K562 (cell line): ENCODE measurements at regions not wholly inside any gene's neighbourhood (a gene's known extent, or its start where the extent isn't known, plus 50 kb on each side); places are given as distances from the start of the nearest gene placed in this dataset.

ENCODE experiments used
- ATAC-seq: fragments of 200-7000 bp; cut with Tn5 transposase; 3 replicates; pipeline ENCODE4 v1.9.1; 2020; ENCODE audit warnings: moderate library complexity
- BruUV-seq: library from RNA; stranded (reverse); fragments of 400-500 nt; replicated peaks from 2 replicates; lab custom pipeline; 2021; lab: Mats Ljungman, UMichigan
- CTCF ChIA-PET: fragments of 300-600 bp; formaldehyde crosslinking; extraction: SDS; loops from one replicate; lab custom pipeline; 2021; ENCODE audit warnings: low intra/inter-chr PET ratio; lab: Yijun Ruan, JAX
- POLR2A ChIA-PET: fragments of 300-600, 350-650 bp; sonication (Branson Sonifier 250); formaldehyde crosslinking; extraction: SDS; loops from one replicate; lab custom pipeline; 2021; ENCODE audit warnings: antibody characterized with exemption, inconsistent platforms; lab: Yijun Ruan, JAX
- DNase-seq, 4 experiments: peaks; one replicate each; pipeline versions ENCODE4 v3.0.0 to v3.0.0-alpha.2; 2011 to 2018; ENCODE audit warnings: low spot score in 3 of 4, mixed read lengths in 3 of 4; ENCODE audit errors: extremely low read depth in 1 of 4
- FAIRE-seq: peaks from 2 replicates; lab custom pipeline; 2011; peaks lifted over from hg19 to GRCh38; lab: Jason Lieb, UNC
- H2AFZ ChIP-seq: 2 replicates; pipeline ENCODE4 v1.6.0; 2011; ENCODE audit warnings: low read depth, low read length, control low read depth, inconsistent platforms
- H3K27ac ChIP-seq: fragments of 200-600 bp; 3 replicates; pipeline ENCODE4 v1.8.0; 2011; ENCODE audit warnings: low read depth, mild to moderate bottlenecking, control low read depth, inconsistent platforms, low read length, moderate library complexity, mixed read lengths; ENCODE audit errors: extremely low read depth
- H3K27me3 ChIP-seq, 2 experiments: fragments of 300-600 bp in 1 of 2; 2 replicates in 1 of 2; 3 replicates in 1 of 2; pipeline versions ENCODE4 v1.6.0 to v1.8.0; 2011; ENCODE audit warnings: inconsistent platforms in 2 of 2, low read length in 2 of 2, mild to moderate bottlenecking in 1 of 2, mixed read lengths in 1 of 2, moderate library complexity in 1 of 2; ENCODE audit not compliant: control insufficient read depth in 2 of 2, insufficient read depth in 2 of 2
- H3K36me3 ChIP-seq: fragments of 300-600 bp; 3 replicates; pipeline ENCODE4 v1.8.0; 2011; ENCODE audit warnings: mild to moderate bottlenecking, low read length, inconsistent platforms; ENCODE audit not compliant: control insufficient read depth, insufficient read depth
- H3K4me1 ChIP-seq, 2 experiments: fragments of 200-600 bp in 1 of 2; replicated peaks in 1 of 2; 2 replicates in 1 of 2; 3 replicates in 1 of 2; pipeline versions ENCODE4 v1.5.1 to v1.8.0; 2011; ENCODE audit warnings: inconsistent platforms in 2 of 2, low read length in 2 of 2, mild to moderate bottlenecking in 1 of 2, mixed read lengths in 1 of 2, moderate library complexity in 1 of 2; ENCODE audit not compliant: control insufficient read depth in 2 of 2, insufficient read depth in 2 of 2
- H3K4me2 ChIP-seq: 2 replicates; pipeline ENCODE4 v1.6.1; 2011; ENCODE audit warnings: low read length, control low read depth, inconsistent platforms, mixed read lengths; ENCODE audit not compliant: insufficient read depth
- H3K4me3 ChIP-seq: fragments of 200-600 bp; sonication (generic), shearing (Covaris generic); 2 replicates; pipeline ENCODE4 v1.5.1; 2016; ENCODE audit warnings: control low read depth, inconsistent platforms
- H3K79me2 ChIP-seq: fragments of 200-600 bp; 3 replicates; pipeline ENCODE4 v1.8.0; 2011; ENCODE audit warnings: low read length, inconsistent platforms; ENCODE audit not compliant: control insufficient read depth, insufficient read depth
- H3K9ac ChIP-seq, 2 experiments: 2 replicates each; pipeline versions ENCODE4 v1.6.0 to v1.6.1; 2011; ENCODE audit warnings: low read depth in 2 of 2, low read length in 2 of 2, control low read depth in 1 of 2, inconsistent platforms in 1 of 2, mild to moderate bottlenecking in 1 of 2, mixed read lengths in 1 of 2; ENCODE audit not compliant: insufficient read depth in 1 of 2
- H3K9me1 ChIP-seq: one replicate; pipeline ENCODE4 v1.6.0; 2011; ENCODE audit warnings: inconsistent platforms, mild to moderate bottlenecking, low read length, moderate library complexity; ENCODE audit not compliant: control insufficient read depth, insufficient read depth
- H3K9me3 ChIP-seq: replicated peaks from 2 replicates; pipeline ENCODE4 v1.5.1; 2011; ENCODE audit warnings: low read depth, low read length, inconsistent platforms; ENCODE audit not compliant: control insufficient read depth, insufficient read depth
- H4K20me1 ChIP-seq: replicated peaks from 2 replicates; pipeline ENCODE4 v1.6.1; 2011; ENCODE audit warnings: low read length, inconsistent platforms, mixed read lengths; ENCODE audit not compliant: control insufficient read depth, insufficient read depth
- ADNP ChIP-seq: fragments of 200-800 bp; sonication (Bioruptor generic); IDR thresholded peaks from 2 replicates; pipeline ENCODE4 v1.6.1; 2016; ENCODE audit warnings: missing genetic modification characterization, missing compliant biosample characterization
- BDP1 ChIP-seq: IDR thresholded peaks from 3 replicates; pipeline ENCODE4 v1.6.1; 2011; ENCODE audit not compliant: insufficient read length, insufficient read depth
- DACH1 ChIP-seq: fragments of 450-650 bp; IDR thresholded peaks from 2 replicates; pipeline ENCODE4 v1.6.1; 2018; ENCODE audit not compliant: partially characterized antibody
- GATA2 ChIP-seq: sonication (generic); formaldehyde crosslinking; IDR thresholded peaks from 2 replicates; pipeline ENCODE4 v1.4.0; 2020; ENCODE audit warnings: mild to moderate bottlenecking, missing genetic modification reagents
- GATAD2B ChIP-seq: fragments of 450-650 bp; IDR thresholded peaks from 2 replicates; pipeline ENCODE4 v1.6.1; 2017; ENCODE audit warnings: mild to moderate bottlenecking, borderline replicate concordance
- GTF2A2 ChIP-seq: IDR thresholded peaks from 2 replicates; pipeline ENCODE4 v1.6.1; 2016; ENCODE audit warnings: mild to moderate bottlenecking, missing genetic modification characterization, missing compliant biosample characterization
- MAFG ChIP-seq: fragments of 450-650 bp; conservative IDR thresholded peaks from 2 replicates; pipeline ENCODE4 v1.6.1; 2016; ENCODE audit warnings: missing genetic modification characterization, missing compliant biosample characterization
- MBD2 ChIP-seq: sonication (generic); IDR thresholded peaks from 2 replicates; pipeline ENCODE4 v1.6.1; 2016; ENCODE audit warnings: low read depth, borderline replicate concordance
- NR1H2 ChIP-seq: sonication (generic); formaldehyde crosslinking; IDR thresholded peaks from 2 replicates; pipeline ENCODE4 v1.4.0; 2020; ENCODE audit warnings: mild to moderate bottlenecking, missing genetic modification reagents
- NR2F6 ChIP-seq: fragments of 450-650 bp; formaldehyde crosslinking; IDR thresholded peaks from 2 replicates; pipeline ENCODE4 v1.4.0; 2020; ENCODE audit warnings: mild to moderate bottlenecking
- PHB2 ChIP-seq: fragments of 450-650 bp; IDR thresholded peaks from 2 replicates; pipeline ENCODE4 v1.6.1; 2017; ENCODE audit warnings: low read depth
- RFX7 ChIP-seq: fragments of 250-450 bp; sonication (Bioruptor Pico); IDR thresholded peaks from 2 replicates; pipeline ENCODE4 v1.5.1; 2021; ENCODE audit warnings: mild to moderate bottlenecking
- SMAD3 ChIP-seq: fragments of 450-650 bp; formaldehyde crosslinking; conservative IDR thresholded peaks from 2 replicates; pipeline ENCODE4 v1.4.0; 2020; ENCODE audit warnings: mild to moderate bottlenecking
- ZNF639 ChIP-seq, 2 experiments: fragments of 200-800 bp in 1 of 2; sonication (Bioruptor generic) in 1 of 2; sonication (generic) in 1 of 2; formaldehyde crosslinking in 1 of 2; IDR thresholded peaks in 1 of 2; conservative IDR thresholded peaks in 1 of 2; 2 replicates each; pipeline versions ENCODE4 v1.5.0 to v1.6.1; 2016 to 2020; ENCODE audit warnings: missing compliant biosample characterization in 1 of 2, missing genetic modification characterization in 1 of 2, missing genetic modification reagents in 1 of 2
- ZNF695 ChIP-seq: fragments of 450-650 bp; formaldehyde crosslinking; IDR thresholded peaks from 2 replicates; pipeline ENCODE4 v1.4.0; 2020; ENCODE audit warnings: mild to moderate bottlenecking, moderate library complexity
- WGBS: fragments of 100-300 bp; shearing (Covaris generic); methylation state at CpG from one replicate; pipeline ENCODE4 v1.1.6; 2016; ENCODE audit warnings: low coverage, mixed read lengths; ENCODE audit not compliant: insufficient coverage; ENCODE audit errors: missing lambda C conversion rate; 5-methylcytosine and 5-hydroxymethylcytosine counted together
- in situ Hi-C: fragments of 300-500 bp; cut with MboI; formaldehyde crosslinking; loops from 4 replicates; pipeline ENCODE4 v1.15.0; 2018; ENCODE audit warnings: inconsistent platforms, mixed read lengths
- intact Hi-C: fragments of 100-400 bp; cut with micrococcal nuclease; formaldehyde crosslinking; loops from 2 replicates; pipeline ENCODE4 v1.14.2; 2022
- TF ChIP-seq, protein P1 (sequence below), 2 experiments: fragments of 450-650 bp in 1 of 2; sonication (generic) in 1 of 2; formaldehyde crosslinking in 1 of 2; IDR thresholded peaks in 1 of 2; conservative IDR thresholded peaks in 1 of 2; 2 replicates each; pipeline versions ENCODE4 v1.6.1 to v1.8.1; 2016 to 2023; ENCODE audit warnings: mild to moderate bottlenecking in 2 of 2, moderate library complexity in 2 of 2, inconsistent platforms in 1 of 2, missing genetic modification reagents in 1 of 2
- TF ChIP-seq, protein P2 (sequence below): fragments of 250-450 bp; sonication (Bioruptor Pico); IDR thresholded peaks from 2 replicates; pipeline ENCODE4 v1.8.0; 2022; ENCODE audit warnings: inconsistent platforms

DNA sequence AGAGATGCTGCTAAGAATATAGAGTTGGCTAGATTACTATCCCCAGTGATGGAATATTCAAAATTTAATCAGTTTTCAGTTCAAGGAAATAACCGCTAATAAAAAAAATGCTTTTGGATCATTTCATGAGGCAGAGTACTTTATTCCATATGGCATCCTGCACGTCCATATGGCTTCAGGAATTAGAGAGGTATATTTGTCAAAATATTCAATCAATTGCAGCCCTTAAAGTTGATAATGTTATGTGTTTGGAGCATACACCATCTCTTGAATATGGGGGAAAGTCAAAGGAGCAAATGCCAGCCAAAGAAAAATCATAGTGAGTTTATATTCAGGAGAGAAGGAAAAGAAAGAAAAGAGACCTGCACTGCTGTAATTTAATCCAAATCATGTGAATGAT lies 266.4 kb downstream of the TMEM182 start:
- in situ Hi-C loops (no loop called here), intact Hi-C loops (no loop called here)
- no peak for TF ChIP-seq DACH1
- TF ChIP-seq ZNF695 (CRISPR knock-in tag), result no peak
- no peak for TF ChIP-seq BDP1
- no peak for TF ChIP-seq RFX7 (CRISPR knock-in tag)
- TF ChIP-seq, protein P1, sequence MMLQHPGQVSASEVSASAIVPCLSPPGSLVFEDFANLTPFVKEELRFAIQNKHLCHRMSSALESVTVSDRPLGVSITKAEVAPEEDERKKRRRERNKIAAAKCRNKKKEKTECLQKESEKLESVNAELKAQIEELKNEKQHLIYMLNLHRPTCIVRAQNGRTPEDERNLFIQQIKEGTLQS (IDR thresholded peaks at IDR 0.05), result no peak
- TF ChIP-seq, protein P1 (CRISPR knock-in tag; conservative IDR thresholded peaks at IDR 0.05), result no peak
- no peak for TF ChIP-seq MBD2
- TF ChIP-seq SMAD3 (CRISPR knock-in tag), result no peak
- TF ChIP-seq MAFG, result no peak
- TF ChIP-seq NR2F6 (CRISPR knock-in tag), result no peak
- no peak for TF ChIP-seq PHB2
- TF ChIP-seq ZNF639 (CRISPR knock-in tag; conservative IDR thresholded peaks at IDR 0.05 in 1 of 2, IDR thresholded peaks at IDR 0.05 in 1 of 2), result no peak
- no peak for TF ChIP-seq GATA2 (CRISPR knock-in tag)
- no peak for TF ChIP-seq GTF2A2 (tag)
- no peak for TF ChIP-seq GATAD2B
- no peak for TF ChIP-seq ADNP (tag)
- TF ChIP-seq NR1H2, result no peak
- TF ChIP-seq, protein P2, sequence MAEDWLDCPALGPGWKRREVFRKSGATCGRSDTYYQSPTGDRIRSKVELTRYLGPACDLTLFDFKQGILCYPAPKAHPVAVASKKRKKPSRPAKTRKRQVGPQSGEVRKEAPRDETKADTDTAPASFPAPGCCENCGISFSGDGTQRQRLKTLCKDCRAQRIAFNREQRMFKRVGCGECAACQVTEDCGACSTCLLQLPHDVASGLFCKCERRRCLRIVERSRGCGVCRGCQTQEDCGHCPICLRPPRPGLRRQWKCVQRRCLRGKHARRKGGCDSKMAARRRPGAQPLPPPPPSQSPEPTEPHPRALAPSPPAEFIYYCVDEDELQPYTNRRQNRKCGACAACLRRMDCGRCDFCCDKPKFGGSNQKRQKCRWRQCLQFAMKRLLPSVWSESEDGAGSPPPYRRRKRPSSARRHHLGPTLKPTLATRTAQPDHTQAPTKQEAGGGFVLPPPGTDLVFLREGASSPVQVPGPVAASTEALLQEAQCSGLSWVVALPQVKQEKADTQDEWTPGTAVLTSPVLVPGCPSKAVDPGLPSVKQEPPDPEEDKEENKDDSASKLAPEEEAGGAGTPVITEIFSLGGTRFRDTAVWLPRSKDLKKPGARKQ, result no peak
- FAIRE-seq (no peak), ATAC-seq (no peak), DNase-seq (no peak)
- H3K4me1 ChIP-seq, result no peaks in the 10 kb centered on the region
- ChIA-PET POLR2A (interaction anchor here (0.6 kb wide), 1 partner anchor 1861 kb away, joined by 4 read pairs; no protein-coding TSS in a partner anchor), CTCF (no interaction called here)
- no peaks in the 10 kb centered on the region for H4K20me1 ChIP-seq
- H3K9ac ChIP-seq, result no peak overlapping the region
- no peaks in the 10 kb centered on the region for H3K36me3 ChIP-seq
- no peak overlapping the region for H2AFZ ChIP-seq
- H3K9me3 ChIP-seq, result no peaks in the 10 kb centered on the region
- H3K4me2 ChIP-seq, result no peak overlapping the region
- no peaks in the 10 kb centered on the region for H3K9me1 ChIP-seq
- 0% methylated on average over 2 of the region's 2 CpGs for WGBS
- H3K79me2 ChIP-seq, result no peaks in the 10 kb centered on the region
- no TSS peak for BruUV-seq
- H3K27me3 ChIP-seq, result no peaks in the 10 kb centered on the region
- H3K27ac ChIP-seq, result no peak overlapping the region
- no peak overlapping the region for H3K4me3 ChIP-seq
